ENCODE measurements at regions not wholly inside any gene's neighbourhood (a gene's known extent, or its start where the extent isn't known, plus 50 kb on each side); places are given as distances from the start of the nearest gene placed in this dataset.

DNA sequence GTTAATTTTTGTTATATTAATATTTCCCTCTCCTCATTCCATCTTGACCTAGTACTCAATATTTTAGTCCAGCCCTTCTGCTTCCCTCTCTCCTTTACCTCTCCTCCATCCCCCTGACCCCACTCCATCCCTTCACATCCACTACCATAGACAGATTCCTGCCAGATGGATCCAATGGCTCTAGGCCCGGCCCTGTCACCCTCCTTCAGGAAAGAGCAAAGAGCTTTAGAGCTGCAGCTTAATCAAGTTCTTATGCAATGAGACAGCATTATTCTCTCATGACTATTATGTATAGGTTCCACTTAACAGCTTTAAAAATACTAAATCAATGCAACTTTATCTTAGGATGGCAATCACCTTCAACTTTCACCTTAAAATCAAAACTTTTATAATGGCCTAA is 200.7 kb upstream of the TTC14 start:
- FAIRE-seq (no peak), ATAC-seq (no peak), DNase-seq (ENCODE audit: low read depth in 1 of 2, low spot score in 1 of 2) (no peak)
- no peaks in the 10 kb centered on the region for H3K9me3 ChIP-seq
- CTCF ChIA-PET = no interaction called here
- H3K4me1 ChIP-seq = no peaks in the 10 kb centered on the region
- H3K27ac ChIP-seq = no peak overlapping the region
- H3K4me3 ChIP-seq = no peak overlapping the region
- POLR2A ChIA-PET = no interaction called here
- no peak for TF ChIP-seq MAFK (IDR thresholded peaks at IDR 0.05; ENCODE audit: partially characterized antibody)
- TF ChIP-seq ESRRA (IDR thresholded peaks at IDR 0.05; ENCODE audit: borderline replicate concordance, low read length) = no peak
- TF ChIP-seq CBX2 (IDR thresholded peaks at IDR 0.05; ENCODE audit: borderline replicate concordance, low read depth) = no peak
- TF ChIP-seq RFX5 (IDR thresholded peaks at IDR 0.05) = no peak
- TF ChIP-seq, protein P1, sequence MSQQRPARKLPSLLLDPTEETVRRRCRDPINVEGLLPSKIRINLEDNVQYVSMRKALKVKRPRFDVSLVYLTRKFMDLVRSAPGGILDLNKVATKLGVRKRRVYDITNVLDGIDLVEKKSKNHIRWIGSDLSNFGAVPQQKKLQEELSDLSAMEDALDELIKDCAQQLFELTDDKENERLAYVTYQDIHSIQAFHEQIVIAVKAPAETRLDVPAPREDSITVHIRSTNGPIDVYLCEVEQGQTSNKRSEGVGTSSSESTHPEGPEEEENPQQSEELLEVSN (IDR thresholded peaks at IDR 0.05; ENCODE audit: borderline replicate concordance, low read depth) = no peak
- no peak for TF ChIP-seq NR3C1 (IDR thresholded peaks at IDR 0.05)
- TF ChIP-seq ZSCAN20 (CRISPR knock-in tag; IDR thresholded peaks at IDR 0.05) = no peak
- TF ChIP-seq TFCP2L1 (CRISPR knock-in tag; IDR thresholded peaks at IDR 0.05) = no peak
- no peak for TF ChIP-seq HOXB5 (CRISPR knock-in tag; IDR thresholded peaks at IDR 0.05)
- no peak for TF ChIP-seq ZC3H11A (IDR thresholded peaks at IDR 0.05)
- no peak for TF ChIP-seq SMC3 (IDR thresholded peaks at IDR 0.05)
- TF ChIP-seq JUNB (IDR thresholded peaks at IDR 0.05) = no peak
- TF ChIP-seq KDM5A (IDR thresholded peaks at IDR 0.05) = no peak
- no peak for TF ChIP-seq EHMT2 (IDR thresholded peaks at IDR 0.05; ENCODE audit: low read depth)
- no peak for TF ChIP-seq FOSB (CRISPR knock-in tag; IDR thresholded peaks at IDR 0.05)
- no peak for TF ChIP-seq JUN (IDR thresholded peaks at IDR 0.05)
- 12% methylated on average over 1 of the region's 1 CpG for WGBS (ENCODE audit: missing lambda C conversion rate)
- H3K4me2 ChIP-seq = no peak overlapping the region

DNA sequence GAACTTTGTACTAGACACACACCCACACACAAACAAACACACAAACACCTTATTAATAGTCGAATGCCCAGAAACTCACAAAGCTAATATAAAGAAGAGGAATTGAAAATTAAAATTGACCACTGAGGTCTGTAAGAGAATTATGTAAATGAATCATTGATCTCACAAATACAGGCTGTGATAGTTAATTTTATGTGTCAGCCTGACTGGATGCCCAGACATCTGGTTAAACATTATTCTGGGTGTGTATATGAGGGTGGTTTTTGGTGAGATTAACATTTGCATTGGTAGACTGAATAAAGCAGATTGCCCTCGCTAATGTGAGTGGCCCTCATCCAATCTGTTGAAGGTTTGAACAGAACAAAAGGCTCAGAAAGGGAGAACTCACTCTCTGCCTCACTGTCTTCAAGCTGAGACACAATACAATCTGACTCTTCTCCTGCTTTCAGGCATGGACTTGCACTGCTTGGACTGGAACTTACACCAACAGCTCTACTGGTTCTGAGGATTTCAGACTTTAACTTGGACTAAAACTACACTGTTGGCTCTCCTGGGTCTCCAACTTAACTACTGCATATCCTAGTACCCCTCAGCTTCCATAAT is 199.4 kb upstream of the TTC14 start:
- POLR2A ChIA-PET = no interaction called here
- Histone ChIP-seq H3K4me1 (no peaks in the 10 kb centered on the region), H3K9me3 (no peaks in the 10 kb centered on the region), H3K4me2 (no peak overlapping the region), H3K4me3 (no peak overlapping the region), H3K27ac (no peak overlapping the region)
- TF ChIP-seq ZFP36 (IDR thresholded peaks at IDR 0.05; ENCODE audit: borderline replicate concordance, partially characterized antibody) = no peak
- no peak for TF ChIP-seq POLR2A (IDR thresholded peaks at IDR 0.05; ENCODE audit: low read length)
- no peak for TF ChIP-seq EHMT2 (IDR thresholded peaks at IDR 0.05; ENCODE audit: low read depth)
- TF ChIP-seq EP300 (IDR thresholded peaks at IDR 0.05) = no peak
- TF ChIP-seq NFE2L2 (conservative IDR thresholded peaks at IDR 0.05; ENCODE audit: low read length) = no peak
- no peak for TF ChIP-seq RNF2 (IDR thresholded peaks at IDR 0.05; ENCODE audit: borderline replicate concordance, low read depth)
- TF ChIP-seq, protein P2, sequence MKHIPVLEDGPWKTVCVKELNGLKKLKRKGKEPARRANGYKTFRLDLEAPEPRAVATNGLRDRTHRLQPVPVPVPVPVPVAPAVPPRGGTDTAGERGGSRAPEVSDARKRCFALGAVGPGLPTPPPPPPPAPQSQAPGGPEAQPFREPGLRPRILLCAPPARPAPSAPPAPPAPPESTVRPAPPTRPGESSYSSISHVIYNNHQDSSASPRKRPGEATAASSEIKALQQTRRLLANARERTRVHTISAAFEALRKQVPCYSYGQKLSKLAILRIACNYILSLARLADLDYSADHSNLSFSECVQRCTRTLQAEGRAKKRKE (CRISPR knock-in tag; IDR thresholded peaks at IDR 0.05; ENCODE audit: low read depth) = no peak
- TF ChIP-seq HOXB5 (CRISPR knock-in tag; IDR thresholded peaks at IDR 0.05) = no peak
- TF ChIP-seq ZSCAN20 (CRISPR knock-in tag; IDR thresholded peaks at IDR 0.05) = no peak
- no peak for TF ChIP-seq JUNB (IDR thresholded peaks at IDR 0.05)
- TF ChIP-seq, protein P3, sequence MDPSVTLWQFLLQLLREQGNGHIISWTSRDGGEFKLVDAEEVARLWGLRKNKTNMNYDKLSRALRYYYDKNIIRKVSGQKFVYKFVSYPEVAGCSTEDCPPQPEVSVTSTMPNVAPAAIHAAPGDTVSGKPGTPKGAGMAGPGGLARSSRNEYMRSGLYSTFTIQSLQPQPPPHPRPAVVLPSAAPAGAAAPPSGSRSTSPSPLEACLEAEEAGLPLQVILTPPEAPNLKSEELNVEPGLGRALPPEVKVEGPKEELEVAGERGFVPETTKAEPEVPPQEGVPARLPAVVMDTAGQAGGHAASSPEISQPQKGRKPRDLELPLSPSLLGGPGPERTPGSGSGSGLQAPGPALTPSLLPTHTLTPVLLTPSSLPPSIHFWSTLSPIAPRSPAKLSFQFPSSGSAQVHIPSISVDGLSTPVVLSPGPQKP (IDR thresholded peaks at IDR 0.05; ENCODE audit: low read depth, low read length) = no peak
- TF ChIP-seq CBX8 (IDR thresholded peaks at IDR 0.05) = no peak
- no peak for TF ChIP-seq POLR2AphosphoS2 (conservative IDR thresholded peaks at IDR 0.05; ENCODE audit: low read length)
- no peak for TF ChIP-seq ZNF302 (CRISPR knock-in tag; IDR thresholded peaks at IDR 0.05)
- no peak for TF ChIP-seq KDM1A (IDR thresholded peaks at IDR 0.05; ENCODE audit: low read depth)
- no peak for TF ChIP-seq RCOR1 (IDR thresholded peaks at IDR 0.05; ENCODE audit: low read depth, low read length)
- no peak for TF ChIP-seq RFX5 (IDR thresholded peaks at IDR 0.05)
- TF ChIP-seq BHLHE40 (IDR thresholded peaks at IDR 0.05; ENCODE audit: low read depth, low read length) = no peak
- FAIRE-seq (no peak), ATAC-seq (no peak), DNase-seq (ENCODE audit: low read depth in 1 of 2, low spot score in 1 of 2) (no peak)
- 6% methylated on average over 2 of the region's 2 CpGs for WGBS (ENCODE audit: missing lambda C conversion rate)
- CTCF ChIA-PET = no interaction called here
